Epithelial cell of esophagus (primary cell): ENCODE measurements at regions not wholly inside any gene's neighbourhood (a gene's known extent, or its start where the extent isn't known, plus 50 kb on each side); places are given as distances from the start of the nearest gene placed in this dataset.

Experiments
- DNase-seq: peaks from one replicate; pipeline ENCODE4 v3.0.0; 2010; ENCODE audit warnings: low read depth
- H3K4me3 ChIP-seq: 2 replicates; pipeline ENCODE4 v1.5.1; 2011; ENCODE audit warnings: mild to moderate bottlenecking, low read length, control low read depth
- CTCF ChIP-seq: IDR thresholded peaks from 2 replicates; pipeline ENCODE4 v1.5.1; 2011; ENCODE audit warnings: low read depth, mild to moderate bottlenecking, low read length, control low read depth, inconsistent platforms; ENCODE audit not compliant: insufficient read depth; ENCODE audit errors: missing control alignments

GRCh38 chr5:128881502-128882018 lies 83.7 kb upstream of the SLC27A6 start:
- no peak overlapping the region for H3K4me3 ChIP-seq
- no peak for TF ChIP-seq CTCF
- DNase-seq: no peak

GRCh38 chr5:128885649-128886255 lies 79.5 kb upstream of the SLC27A6 start:
- DNase-seq: no peak
- no peak overlapping the region for H3K4me3 ChIP-seq
- no peak for TF ChIP-seq CTCF

- no peak for TF ChIP-seq CTCF
- no peak for DNase-seq
- H3K4me3 ChIP-seq: no peak overlapping the region
Measured at GRCh38 chr5:128895122-128895521, 70.2 kb upstream of the SLC27A6 start.

- no peak for DNase-seq
- TF ChIP-seq CTCF: no peak
- H3K4me3 ChIP-seq: no peak overlapping the region
Measured at GRCh38 chr5:128896675-128897074, 68.6 kb upstream of the SLC27A6 start.

- H3K4me3 ChIP-seq: no peak overlapping the region
- no peak for DNase-seq
- TF ChIP-seq CTCF: no peak
Measured at GRCh38 chr5:128903550-128903949, 61.7 kb upstream of the SLC27A6 start.

- TF ChIP-seq CTCF: no peak
- H3K4me3 ChIP-seq: no peak overlapping the region
- DNase-seq: no peak
Measured at GRCh38 chr5:128904805-128905567, 60.3 kb upstream of the SLC27A6 start.
